Ovary (tissue), 7 donors: ENCODE measurements at regions not wholly inside any gene's neighbourhood (a gene's known extent, or its start where the extent isn't known, plus 50 kb on each side); places are given as distances from the start of the nearest gene placed in this dataset.

Experiments used
- DNase-seq, 5 donors: peaks; one replicate each; pipeline ENCODE4 v3.0.0-alpha.2; 2019 to 2020
- H3K27ac ChIP-seq, 2 donors: fragments of 200-600 bp; one replicate each; pipeline versions ENCODE4 v1.5.1 to v1.8.0; 2019 to 2022
- H3K27me3 ChIP-seq: fragments of 200-600 bp; one replicate; pipeline ENCODE4 v1.8.0; 2022
- H3K36me3 ChIP-seq: fragments of 200-600 bp; sonication (generic); one replicate; pipeline ENCODE4 v1.5.1; 2019
- H3K4me1 ChIP-seq: one replicate; pipeline ENCODE4 v1.8.1; 2013; ENCODE audit warnings: mild to moderate bottlenecking, moderate library complexity; ENCODE audit not compliant: insufficient read depth
- H3K4me3 ChIP-seq: fragments of 200-600 bp; sonication (generic); one replicate; pipeline ENCODE4 v1.5.1; 2017
- H3K9me3 ChIP-seq, 2 donors: fragments of 200-600 bp in 1 of 2; sonication (generic) in 1 of 2; one replicate each; pipeline versions ENCODE4 v1.5.1 to v1.8.1; 2013 to 2019; ENCODE audit warnings: mild to moderate bottlenecking in 1 of 2, moderate library complexity in 1 of 2
- EP300 ChIP-seq: sonication (generic); formaldehyde crosslinking; IDR thresholded peaks from one replicate; pipeline ENCODE4 v1.6.1; 2017; ENCODE audit warnings: antibody characterized with exemption
- POLR2A ChIP-seq: fragments of 450-650 bp; IDR thresholded peaks from one replicate; pipeline ENCODE4 v1.6.1; 2017; ENCODE audit warnings: antibody characterized with exemption, mild to moderate bottlenecking, moderate library complexity
- WGBS, 3 donors: extraction: QIAGEN DNeasy Blood & Tissue Kit in 1 of 3; methylation state at CpG; one replicate each; pipeline versions ENCODE4 v1.1.5 to v1.1.7; 2013 to 2017; 5-methylcytosine and 5-hydroxymethylcytosine counted together
- intact Hi-C, 4 donors: fragments of 100-400 bp; cut with DNase I; formaldehyde crosslinking; loops; one replicate each; pipeline versions ENCODE4 v1.11.0 to v1.15.1; 2022 to 2023
- TF ChIP-seq, protein P1 (sequence below), 3 donors: fragments of 450-650 bp in 2 of 3; fragments of 200-600 bp in 1 of 3; IDR thresholded peaks; one replicate each; pipeline versions ENCODE4 v1.5.1 to v1.8.0; 2016 to 2022; ENCODE audit warnings: antibody characterized with exemption in 3 of 3, mild to moderate bottlenecking in 1 of 3
- donor health status: DM: no; HTN: no; CAD: no; lungs with moderate emphysema.
- donor health status: DM: no; HTN: no; CAD: no.
- donor health status: Bipolar disorder and iron deficiency.
- donor health status: DM: no; HTN: no; CAD: no.
- donor health status: DM: yes; HTN: yes; CAD: no.

DNA sequence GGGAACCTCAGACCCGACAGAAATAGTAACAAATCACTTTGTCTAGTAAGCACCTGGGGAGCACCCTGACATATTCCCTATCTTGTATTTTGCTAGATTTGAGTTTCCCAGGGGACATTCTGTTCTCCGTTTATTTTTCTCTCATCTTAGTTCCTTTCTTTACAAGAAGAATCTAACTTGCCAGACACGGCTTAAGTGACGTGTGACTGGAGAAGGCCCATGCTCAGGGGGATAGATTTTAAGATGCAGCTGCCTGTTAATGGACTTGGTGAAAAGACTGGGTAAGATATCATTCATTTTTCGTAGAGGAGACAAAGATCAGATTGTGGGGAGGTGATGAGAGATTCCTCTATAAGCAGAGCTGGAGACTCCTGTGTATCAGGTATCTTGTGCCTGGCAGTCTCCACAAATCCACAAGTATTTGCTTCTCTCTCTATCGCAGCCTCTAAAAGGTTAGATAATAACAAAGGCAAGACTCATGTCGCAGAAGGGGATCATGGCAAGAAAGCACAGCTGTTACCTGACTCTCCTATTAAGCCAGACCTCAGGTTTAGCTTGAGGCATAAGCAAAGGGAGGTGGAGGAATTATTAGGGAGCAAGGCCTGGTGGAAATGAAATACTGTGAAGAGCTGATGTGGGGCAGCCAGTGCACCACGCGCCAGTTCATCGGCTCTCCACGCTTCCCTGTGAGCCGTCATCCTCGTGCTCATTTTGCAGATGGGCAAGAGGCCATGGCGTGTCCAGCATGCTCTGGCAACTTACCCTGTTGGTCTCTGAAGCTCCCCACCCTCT lies 347.2 kb upstream of the TNP1 start:
- no peaks in the 10 kb centered on the region for H3K36me3 ChIP-seq
- no peaks in the 10 kb centered on the region for H3K4me1 ChIP-seq
- no peak overlapping the region for H3K27ac ChIP-seq
- H3K4me3 ChIP-seq: no peak overlapping the region
- no peaks in the 10 kb centered on the region for H3K27me3 ChIP-seq
- no peak for TF ChIP-seq EP300
- no peak for TF ChIP-seq POLR2A
- TF ChIP-seq, protein P1, sequence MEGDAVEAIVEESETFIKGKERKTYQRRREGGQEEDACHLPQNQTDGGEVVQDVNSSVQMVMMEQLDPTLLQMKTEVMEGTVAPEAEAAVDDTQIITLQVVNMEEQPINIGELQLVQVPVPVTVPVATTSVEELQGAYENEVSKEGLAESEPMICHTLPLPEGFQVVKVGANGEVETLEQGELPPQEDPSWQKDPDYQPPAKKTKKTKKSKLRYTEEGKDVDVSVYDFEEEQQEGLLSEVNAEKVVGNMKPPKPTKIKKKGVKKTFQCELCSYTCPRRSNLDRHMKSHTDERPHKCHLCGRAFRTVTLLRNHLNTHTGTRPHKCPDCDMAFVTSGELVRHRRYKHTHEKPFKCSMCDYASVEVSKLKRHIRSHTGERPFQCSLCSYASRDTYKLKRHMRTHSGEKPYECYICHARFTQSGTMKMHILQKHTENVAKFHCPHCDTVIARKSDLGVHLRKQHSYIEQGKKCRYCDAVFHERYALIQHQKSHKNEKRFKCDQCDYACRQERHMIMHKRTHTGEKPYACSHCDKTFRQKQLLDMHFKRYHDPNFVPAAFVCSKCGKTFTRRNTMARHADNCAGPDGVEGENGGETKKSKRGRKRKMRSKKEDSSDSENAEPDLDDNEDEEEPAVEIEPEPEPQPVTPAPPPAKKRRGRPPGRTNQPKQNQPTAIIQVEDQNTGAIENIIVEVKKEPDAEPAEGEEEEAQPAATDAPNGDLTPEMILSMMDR (IDR thresholded peaks at IDR 0.05): no peak
- no peaks in the 10 kb centered on the region for H3K9me3 ChIP-seq
- intact Hi-C loops: no loop called here
- no peak for DNase-seq
- 89 to 91% (median 90%) methylated on average over 14 of the region's 14 CpGs for WGBS, 3 donors

DNA sequence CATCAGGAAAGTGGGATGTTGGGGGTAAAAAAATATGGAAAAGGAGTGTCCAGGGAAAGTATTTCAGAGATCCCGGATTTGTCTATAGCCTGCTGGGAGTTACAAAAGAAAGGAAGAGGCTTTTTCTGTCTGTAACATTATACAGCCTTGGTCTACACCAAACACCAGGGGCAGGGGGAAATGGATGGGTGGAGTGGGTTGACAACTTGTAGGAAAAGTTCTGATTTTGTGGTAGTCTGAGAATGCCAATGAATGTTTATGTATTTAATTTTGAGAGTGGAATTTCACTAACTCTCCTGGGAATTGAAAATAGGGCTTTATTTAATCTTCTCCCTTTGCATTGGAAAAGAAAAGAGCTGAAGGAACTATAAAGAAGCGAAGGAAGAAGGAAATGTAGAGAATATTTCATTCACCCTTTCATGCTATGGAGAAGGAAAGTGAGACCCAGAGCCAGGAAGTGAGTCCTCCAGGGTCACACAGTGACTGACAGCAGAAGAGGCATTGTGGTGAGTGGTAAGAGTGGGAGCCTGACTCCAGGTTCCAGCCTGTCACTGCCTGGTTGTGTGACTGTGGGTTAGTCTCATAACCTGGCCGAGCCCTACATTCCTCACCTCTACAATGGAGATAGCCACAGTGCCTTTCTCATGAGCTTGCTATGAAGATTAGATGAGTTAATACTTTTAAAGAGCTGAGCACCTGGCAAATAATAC lies 346.3 kb upstream of the TNP1 start:
- intact Hi-C loops: no loop called here
- H3K9me3 ChIP-seq: no peaks in the 10 kb centered on the region
- DNase-seq: no peak
- WGBS, 3 donors: 88 to 90% (median 89%) methylated on average over 3 of the region's 3 CpGs
- H3K36me3 ChIP-seq: no peaks in the 10 kb centered on the region
- TF ChIP-seq EP300: no peak
- TF ChIP-seq, protein P1 (IDR thresholded peaks at IDR 0.05): no peak
- no peak overlapping the region for H3K27ac ChIP-seq
- no peaks in the 10 kb centered on the region for H3K4me1 ChIP-seq
- no peak overlapping the region for H3K4me3 ChIP-seq
- H3K27me3 ChIP-seq: no peaks in the 10 kb centered on the region

DNA sequence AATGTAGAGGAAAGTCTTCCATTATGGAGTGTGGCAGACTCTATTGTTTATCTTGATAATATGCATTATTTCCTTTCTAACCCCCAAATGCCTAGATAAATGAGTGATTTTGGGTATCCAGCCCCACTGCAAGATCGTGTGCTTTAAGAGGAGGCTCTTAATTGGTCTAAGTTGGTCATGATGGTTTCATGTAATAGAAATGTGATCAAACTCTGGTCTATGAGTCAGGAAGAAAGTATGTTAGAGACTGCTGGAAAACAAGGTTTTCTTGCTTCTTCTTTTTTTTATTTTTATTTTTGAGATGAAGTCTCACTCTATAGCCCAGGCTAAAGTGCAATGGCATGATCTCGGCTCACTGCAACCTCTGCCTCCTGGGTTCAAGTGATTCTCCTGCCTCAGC lies 344.5 kb upstream of the TNP1 start:
- no peak for DNase-seq
- H3K36me3 ChIP-seq: no peaks in the 10 kb centered on the region
- no peaks in the 10 kb centered on the region for H3K9me3 ChIP-seq
- TF ChIP-seq POLR2A (no peak), EP300 (no peak)
- TF ChIP-seq, protein P1 (IDR thresholded peaks at IDR 0.05): no peak
- WGBS, 3 donors: 85 to 88% (median 86%) methylated on average over 2 of the region's 2 CpGs
- intact Hi-C loops: no loop called here
- no peaks in the 10 kb centered on the region for H3K4me1 ChIP-seq
- H3K4me3 ChIP-seq: no peak overlapping the region
- H3K27me3 ChIP-seq: no peaks in the 10 kb centered on the region
- no peak overlapping the region for H3K27ac ChIP-seq

DNA sequence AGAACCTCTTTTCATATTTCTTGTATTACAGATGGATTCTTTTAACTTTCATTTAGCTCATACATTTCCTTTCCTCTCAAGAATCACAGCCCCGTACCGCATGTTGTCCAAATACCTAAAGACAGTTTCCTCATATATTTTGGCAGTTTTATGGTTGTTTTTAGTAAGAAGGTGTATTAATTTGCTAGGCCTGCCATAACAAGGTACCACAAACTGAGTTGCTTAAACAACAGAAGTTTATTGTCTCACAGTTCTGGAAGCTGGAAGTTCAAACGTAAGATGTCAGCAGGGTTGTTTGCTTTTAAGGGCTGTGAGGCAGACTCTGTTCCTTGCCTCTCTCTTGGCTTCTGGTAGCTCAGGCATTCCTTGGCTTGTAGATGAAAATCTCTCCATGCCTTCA lies 343.2 kb upstream of the TNP1 start:
- intact Hi-C loops: no loop called here
- Histone ChIP-seq H3K27me3 (no peaks in the 10 kb centered on the region), H3K4me1 (no peaks in the 10 kb centered on the region), H3K36me3 (no peaks in the 10 kb centered on the region), H3K27ac (no peak overlapping the region), H3K4me3 (no peak overlapping the region), H3K9me3 (no peaks in the 10 kb centered on the region)
- no peak for DNase-seq
- 86 to 95% (median 87%) methylated on average over 3 of the region's 3 CpGs for WGBS, 3 donors
- TF ChIP-seq, protein P1 (IDR thresholded peaks at IDR 0.05): no peak
- TF ChIP-seq EP300 (no peak), POLR2A (no peak)
